WTC11 (cell line): ENCODE measurements at regions not wholly inside any gene's neighbourhood (a gene's known extent, or its start where the extent isn't known, plus 50 kb on each side); places are given as distances from the start of the nearest gene placed in this dataset.

Experiments
- ATAC-seq: fragments of 200-7000 bp; cut with Tn5 transposase; 2 replicates; pipeline ENCODE4 v1.10.0; 2021; ENCODE audit warnings: mild to moderate bottlenecking, moderate library complexity
- CTCF ChIA-PET: fragments of 300-600 bp; sonication (Branson Sonifier 250); formaldehyde crosslinking; loops from one replicate; lab custom pipeline; 2021; ENCODE audit warnings: antibody characterized with exemption; lab: Charles Lee
- POLR2A ChIA-PET: fragments of 350-600 bp; sonication (Branson Sonifier 250); formaldehyde crosslinking; loops from one replicate; lab custom pipeline; 2021; ENCODE audit warnings: antibody characterized with exemption; lab: Charles Lee
- DNase-seq: peaks from one replicate; pipeline ENCODE4 v3.0.0; 2021; ENCODE audit warnings: low spot score
- H3K27ac Mint-ChIP-seq: 2 replicates; pipeline ENCODE4 v1.8.0; 2021; ENCODE audit warnings: mixed read lengths
- H3K27me3 Mint-ChIP-seq: 2 replicates; pipeline ENCODE4 v1.8.0; 2021; ENCODE audit warnings: low read depth, mild to moderate bottlenecking, moderate library complexity, mixed read lengths
- H3K36me3 Mint-ChIP-seq: 2 replicates; pipeline ENCODE4 v1.8.0; 2021; ENCODE audit warnings: mixed read lengths
- H3K4me1 Mint-ChIP-seq: 2 replicates; pipeline ENCODE4 v1.8.0; 2022; ENCODE audit warnings: mixed read lengths
- H3K4me3 Mint-ChIP-seq: 2 replicates; pipeline ENCODE4 v1.8.0; 2021; ENCODE audit warnings: mild to moderate bottlenecking, moderate library complexity, mixed read lengths
- H3K9me3 Mint-ChIP-seq: 2 replicates; pipeline ENCODE4 v1.8.0; 2021; ENCODE audit warnings: mixed read lengths
- ZNF671 ChIP-seq: fragments of 250-450 bp; sonication (Bioruptor Pico); IDR thresholded peaks from 2 replicates; pipeline ENCODE4 v1.8.0; 2021; ENCODE audit warnings: mild to moderate bottlenecking
- TF ChIP-seq, protein P1 (sequence below): sonication (generic); formaldehyde crosslinking; IDR thresholded peaks from 2 replicates; pipeline ENCODE4 v1.8.0; 2023; ENCODE audit warnings: missing genetic modification reagents, mild to moderate bottlenecking, borderline replicate concordance

DNA sequence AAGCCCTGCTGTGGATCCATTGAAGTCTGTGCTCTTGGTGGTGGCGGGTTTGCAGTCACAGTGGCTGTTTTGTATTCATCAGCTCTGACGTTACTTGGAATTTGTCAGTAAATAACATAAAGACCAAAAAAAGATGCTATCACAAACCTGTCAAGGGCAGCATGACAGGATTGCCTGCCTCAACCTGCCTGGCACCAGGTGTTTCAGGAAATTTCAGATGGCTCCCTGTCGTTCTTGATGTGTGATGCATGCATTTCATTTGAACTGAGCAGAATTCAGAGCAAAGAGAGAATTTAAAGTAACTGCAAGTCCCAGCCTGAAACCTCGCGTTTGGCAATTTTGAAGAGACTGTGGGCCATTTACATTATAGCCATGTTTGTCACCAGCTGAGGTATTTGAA, 50.3 kb upstream of the EPC2 start:
- Mint-ChIP-seq H3K27ac (no peak overlapping the region), H3K36me3 (no peaks in the 10 kb centered on the region), H3K9me3 (no peaks in the 10 kb centered on the region), H3K27me3 (no peaks in the 10 kb centered on the region), H3K4me1 (peaks cover 13% of the 10 kb centered on the region), H3K4me3 (no peak overlapping the region)
- ChIA-PET CTCF (no interaction called here), POLR2A (no interaction called here)
- TF ChIP-seq ZNF671: no peak
- TF ChIP-seq, protein P1, sequence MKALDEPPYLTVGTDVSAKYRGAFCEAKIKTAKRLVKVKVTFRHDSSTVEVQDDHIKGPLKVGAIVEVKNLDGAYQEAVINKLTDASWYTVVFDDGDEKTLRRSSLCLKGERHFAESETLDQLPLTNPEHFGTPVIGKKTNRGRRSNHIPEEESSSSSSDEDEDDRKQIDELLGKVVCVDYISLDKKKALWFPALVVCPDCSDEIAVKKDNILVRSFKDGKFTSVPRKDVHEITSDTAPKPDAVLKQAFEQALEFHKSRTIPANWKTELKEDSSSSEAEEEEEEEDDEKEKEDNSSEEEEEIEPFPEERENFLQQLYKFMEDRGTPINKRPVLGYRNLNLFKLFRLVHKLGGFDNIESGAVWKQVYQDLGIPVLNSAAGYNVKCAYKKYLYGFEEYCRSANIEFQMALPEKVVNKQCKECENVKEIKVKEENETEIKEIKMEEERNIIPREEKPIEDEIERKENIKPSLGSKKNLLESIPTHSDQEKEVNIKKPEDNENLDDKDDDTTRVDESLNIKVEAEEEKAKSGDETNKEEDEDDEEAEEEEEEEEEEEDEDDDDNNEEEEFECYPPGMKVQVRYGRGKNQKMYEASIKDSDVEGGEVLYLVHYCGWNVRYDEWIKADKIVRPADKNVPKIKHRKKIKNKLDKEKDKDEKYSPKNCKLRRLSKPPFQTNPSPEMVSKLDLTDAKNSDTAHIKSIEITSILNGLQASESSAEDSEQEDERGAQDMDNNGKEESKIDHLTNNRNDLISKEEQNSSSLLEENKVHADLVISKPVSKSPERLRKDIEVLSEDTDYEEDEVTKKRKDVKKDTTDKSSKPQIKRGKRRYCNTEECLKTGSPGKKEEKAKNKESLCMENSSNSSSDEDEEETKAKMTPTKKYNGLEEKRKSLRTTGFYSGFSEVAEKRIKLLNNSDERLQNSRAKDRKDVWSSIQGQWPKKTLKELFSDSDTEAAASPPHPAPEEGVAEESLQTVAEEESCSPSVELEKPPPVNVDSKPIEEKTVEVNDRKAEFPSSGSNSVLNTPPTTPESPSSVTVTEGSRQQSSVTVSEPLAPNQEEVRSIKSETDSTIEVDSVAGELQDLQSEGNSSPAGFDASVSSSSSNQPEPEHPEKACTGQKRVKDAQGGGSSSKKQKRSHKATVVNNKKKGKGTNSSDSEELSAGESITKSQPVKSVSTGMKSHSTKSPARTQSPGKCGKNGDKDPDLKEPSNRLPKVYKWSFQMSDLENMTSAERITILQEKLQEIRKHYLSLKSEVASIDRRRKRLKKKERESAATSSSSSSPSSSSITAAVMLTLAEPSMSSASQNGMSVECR (CRISPR knock-in tag): no peak
- ATAC-seq: no peak
- DNase-seq: no peak
